HG03432 (cell line): ENCODE measurements at regions not wholly inside any gene's neighbourhood (a gene's known extent, or its start where the extent isn't known, plus 50 kb on each side); places are given as distances from the start of the nearest gene placed in this dataset.

Experiments
- ATAC-seq: cut with Tn5 transposase; IDR thresholded peaks from one replicate; pipeline ENCODE4 v1.9.1; 2021; ENCODE audit warnings: mild to moderate bottlenecking, moderate library complexity; ENCODE audit not compliant: unreplicated experiment

DNA sequence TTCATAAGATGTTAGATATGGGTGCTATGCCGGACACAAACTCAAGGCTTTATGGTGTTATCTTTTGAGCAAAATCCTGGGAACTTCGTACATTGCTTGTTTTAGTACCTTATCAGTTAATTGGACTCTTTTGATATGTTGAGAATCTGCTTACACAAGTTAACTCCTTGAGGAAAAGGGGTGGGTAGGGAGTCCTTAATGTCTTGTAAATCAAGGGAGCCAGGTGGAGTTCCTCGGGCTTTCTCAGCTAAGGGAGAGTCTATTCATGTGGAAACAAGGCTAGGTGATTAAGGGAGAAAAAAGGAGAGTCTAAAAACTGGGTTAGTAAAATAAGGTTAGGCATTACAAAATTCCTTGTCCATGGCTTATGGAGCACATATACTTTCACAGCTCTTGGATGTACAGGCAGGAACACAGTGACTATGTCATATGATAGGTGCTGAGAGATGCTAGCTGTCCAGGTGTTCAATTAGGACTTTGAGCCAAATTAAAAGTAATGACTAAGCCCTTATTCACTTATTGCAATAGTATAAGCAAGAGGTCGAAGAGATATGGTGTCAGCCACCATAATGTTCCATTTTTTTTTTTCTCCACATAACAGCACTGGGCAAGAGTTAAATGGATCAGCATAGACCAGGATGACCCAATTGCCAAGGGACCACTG is 59.5 kb upstream of the DYNAP start:
- no peak for ATAC-seq

DNA sequence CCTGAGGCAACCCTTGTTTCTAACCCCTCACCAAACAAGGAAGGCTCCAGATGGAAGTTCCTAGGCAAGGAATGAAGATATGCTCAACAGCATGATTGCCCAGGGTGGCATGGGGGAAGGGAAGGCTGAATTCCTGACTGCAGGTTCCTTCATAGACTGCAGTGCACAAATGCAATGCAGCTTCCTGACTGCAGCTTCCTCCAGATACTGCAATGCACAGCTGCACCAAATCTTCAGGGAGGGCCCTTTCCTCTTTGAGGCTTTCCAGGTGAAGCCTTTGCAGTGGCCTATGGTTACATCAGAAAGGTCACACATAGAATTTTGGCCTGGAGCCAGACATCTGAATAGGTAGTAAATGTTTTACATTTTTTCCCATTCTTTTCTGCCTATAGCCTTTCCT is 58.8 kb upstream of the DYNAP start:
- no peak for ATAC-seq

GRCh38 chr18:54532962-54533361 is 58.1 kb upstream of the DYNAP start:
- no peak for ATAC-seq
